HT1080 (cell line): ENCODE measurements at regions not wholly inside any gene's neighbourhood (a gene's known extent, or its start where the extent isn't known, plus 50 kb on each side); places are given as distances from the start of the nearest gene placed in this dataset.

Experiments used
- DNase-seq: peaks from one replicate; pipeline ENCODE4 v3.0.0-alpha.2; 2015; ENCODE audit warnings: low read depth

GRCh38 chr9:16331527-16331926 lies 538.9 kb downstream of the BNC2 start:
- DNase-seq: no peak

- no peak for DNase-seq
Measured at GRCh38 chr9:16333691-16334090, 536.8 kb downstream of the BNC2 start.

- peak; percentile 98 for DNase-seq
Measured at GRCh38 chr9:16335788-16336580, 534.5 kb downstream of the BNC2 start.

GRCh38 chr9:16336833-16337232 lies 533.6 kb downstream of the BNC2 start:
- no peak for DNase-seq

DNA sequence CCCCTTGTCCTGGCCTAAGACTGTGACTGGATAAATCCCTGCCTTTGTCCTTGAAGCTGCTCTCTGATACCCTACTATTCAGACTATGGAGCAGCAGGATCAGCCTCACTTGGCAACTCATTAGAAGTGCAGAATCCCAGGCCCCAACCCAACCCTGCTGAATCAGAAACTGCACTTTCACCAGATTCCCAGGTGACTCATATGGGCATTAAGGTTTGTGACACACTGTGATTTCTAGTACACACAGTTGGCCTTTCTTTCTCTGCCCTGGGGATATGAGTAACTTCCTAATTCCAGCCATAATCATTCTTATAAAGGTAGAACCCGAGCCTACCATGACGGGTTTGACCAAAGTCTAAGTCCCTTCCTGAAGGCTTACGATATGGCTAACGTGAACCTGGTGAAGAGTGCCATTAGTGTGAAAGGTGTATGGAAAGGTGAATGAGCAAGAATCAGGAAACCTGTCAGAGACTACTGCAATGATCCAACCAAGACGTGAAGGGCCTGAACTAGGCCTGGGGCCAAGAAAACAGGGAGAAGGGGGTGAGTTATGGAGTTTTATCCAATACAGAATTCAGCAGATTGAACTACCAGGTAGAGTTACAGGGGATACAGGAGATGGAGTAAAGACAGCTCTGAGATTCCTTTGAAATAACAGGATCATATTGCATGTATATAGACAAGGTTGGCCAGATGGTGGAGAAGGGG lies 533.0 kb downstream of the BNC2 start:
- DNase-seq: peak; percentile 99

DNA sequence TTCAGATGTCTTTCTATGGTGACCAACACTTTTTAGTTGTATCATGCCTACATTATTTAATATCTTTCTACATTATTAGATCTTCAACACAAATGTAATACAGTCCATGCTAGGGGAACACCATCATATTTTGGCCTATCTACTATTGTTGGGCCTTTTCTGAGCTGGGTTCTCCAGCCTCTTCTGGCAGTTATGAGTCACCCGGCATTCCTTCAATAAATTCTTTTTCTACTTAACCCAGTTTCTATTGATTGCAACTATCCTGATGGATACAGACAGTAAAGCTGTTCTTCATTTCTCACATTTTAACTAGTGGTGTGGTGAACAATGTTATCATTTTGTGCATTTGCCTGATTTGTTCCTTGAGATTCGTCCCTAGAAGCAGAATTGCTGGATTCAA lies 529.3 kb downstream of the BNC2 start:
- DNase-seq: peak; percentile 21

GRCh38 chr9:16342246-16343020 lies 528.0 kb downstream of the BNC2 start:
- no peak for DNase-seq

- no peak for DNase-seq
Measured at GRCh38 chr9:16343249-16344237, 526.9 kb downstream of the BNC2 start.

DNA sequence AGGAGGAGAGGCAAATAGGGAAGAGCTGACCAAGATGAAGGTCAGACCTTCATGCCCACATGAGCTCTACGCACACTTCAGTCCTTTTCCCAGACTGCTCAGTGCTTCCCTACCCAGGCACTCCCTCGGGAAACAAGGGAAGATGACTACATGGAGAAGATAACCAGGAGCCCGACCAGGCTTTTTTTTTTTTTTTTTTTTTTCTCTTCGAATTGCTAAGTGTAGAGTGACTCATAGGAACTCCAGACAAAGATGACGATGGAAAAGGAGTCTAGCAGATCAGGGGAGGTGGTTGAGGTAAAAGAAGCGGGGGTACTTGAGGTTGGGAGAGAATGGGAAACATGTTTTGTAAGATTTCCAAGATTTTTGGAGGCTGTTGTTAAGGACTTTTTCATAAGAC lies 526.1 kb downstream of the BNC2 start:
- DNase-seq: peak; percentile 96

DNA sequence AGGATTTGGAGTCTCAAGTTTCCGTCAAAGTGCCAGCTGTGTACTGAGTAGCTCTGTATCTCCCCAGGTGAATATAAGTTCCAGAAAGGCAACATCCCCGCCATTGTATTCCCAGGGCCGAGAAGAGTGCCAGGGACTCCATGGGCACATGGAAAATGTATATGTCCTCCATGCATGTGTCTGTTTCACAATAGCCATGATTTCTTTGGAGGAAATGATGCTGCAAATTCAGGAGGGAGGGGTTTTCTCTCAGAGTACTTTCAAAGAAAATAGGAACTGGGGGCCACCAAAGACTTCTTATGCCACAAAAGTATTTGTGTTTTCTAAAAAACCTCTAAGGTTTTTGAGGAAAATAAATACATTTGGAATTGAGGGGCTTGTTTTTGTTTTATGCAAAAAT lies 524.6 kb downstream of the BNC2 start:
- no peak for DNase-seq

- no peak for DNase-seq
Measured at GRCh38 chr9:16347886-16348285, 522.6 kb downstream of the BNC2 start.

- no peak for DNase-seq
Measured at GRCh38 chr9:16348531-16348930, 521.9 kb downstream of the BNC2 start.

DNA sequence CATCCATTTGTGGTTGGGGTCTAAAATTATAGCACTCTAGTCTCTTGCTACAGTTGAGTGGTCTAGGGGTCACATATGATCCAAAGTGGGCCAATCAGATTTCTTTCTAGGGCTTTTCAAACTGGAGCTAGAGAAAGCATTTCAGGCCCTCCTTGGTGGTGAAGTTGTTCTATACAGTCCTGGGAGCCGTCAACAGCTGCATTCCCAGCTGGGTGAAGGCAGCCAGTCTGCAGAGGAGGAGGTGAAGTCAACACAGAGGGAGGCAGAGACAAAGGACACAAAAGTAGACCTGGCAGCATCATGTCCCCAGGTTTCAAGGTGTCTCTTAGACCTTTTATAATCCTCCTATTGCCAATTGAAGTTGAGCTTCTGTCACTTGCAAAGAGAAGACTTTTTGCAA lies 518.2 kb downstream of the BNC2 start:
- DNase-seq: no peak

- no peak for DNase-seq
Measured at GRCh38 chr9:16352791-16353401, 517.6 kb downstream of the BNC2 start.

- DNase-seq: no peak
Measured at GRCh38 chr9:16356196-16356765, 514.2 kb downstream of the BNC2 start.

- DNase-seq: no peak
Measured at GRCh38 chr9:16357828-16358227, 512.6 kb downstream of the BNC2 start.

DNA sequence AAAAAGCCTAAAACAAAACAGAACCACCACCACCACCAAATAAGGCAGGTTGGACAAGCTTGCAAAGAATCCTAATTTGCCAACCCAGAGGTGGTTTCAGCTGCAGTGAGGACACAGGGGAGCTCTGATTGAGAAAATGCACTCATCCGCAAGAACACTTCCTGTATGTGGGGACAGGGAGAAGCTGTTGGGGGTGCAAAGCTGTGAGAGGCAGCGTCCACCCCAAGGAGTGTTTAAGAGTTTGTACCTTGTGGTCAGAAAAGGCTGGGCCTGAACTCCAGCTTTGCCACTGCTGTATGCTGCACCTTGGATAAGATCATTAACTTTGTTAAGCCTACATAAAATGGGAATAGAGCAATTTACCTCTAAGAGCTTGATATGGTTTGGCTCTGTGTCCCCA lies 511.7 kb downstream of the BNC2 start:
- DNase-seq: no peak
